GM23248 (cell line): ENCODE measurements at regions not wholly inside any gene's neighbourhood (a gene's known extent, or its start where the extent isn't known, plus 50 kb on each side); places are given as distances from the start of the nearest gene placed in this dataset.
A peak's percentile ranks its signal among the peaks of the same experiment; 100 is the strongest.

Experiments
- DNase-seq: peaks from one replicate; pipeline ENCODE4 v3.0.0-alpha.2; 2015
- H2AFZ ChIP-seq: fragments of 200-600 bp; sonication (generic); 2 replicates; pipeline ENCODE4 v1.6.1; 2016; ENCODE audit warnings: antibody characterized with exemption
- H3F3A ChIP-seq: fragments of 200-600 bp; sonication (generic); 2 replicates; pipeline ENCODE4 v1.6.1; 2016; ENCODE audit warnings: mild to moderate bottlenecking, antibody characterized with exemption, mixed run types; ENCODE audit not compliant: insufficient read depth
- H3K27ac ChIP-seq: fragments of 200-600 bp; sonication (generic); 2 replicates; pipeline ENCODE4 v1.5.1; 2016; ENCODE audit warnings: mild to moderate bottlenecking
- H3K27me3 ChIP-seq: fragments of 200-600 bp; sonication (generic); replicated peaks from 2 replicates; pipeline ENCODE4 v1.6.1; 2016; ENCODE audit warnings: mild to moderate bottlenecking; ENCODE audit not compliant: insufficient read depth
- H3K36me3 ChIP-seq: fragments of 200-600 bp; sonication (generic); 2 replicates; pipeline ENCODE4 v1.6.1; 2016; ENCODE audit warnings: low read depth, mild to moderate bottlenecking
- H3K4me1 ChIP-seq: fragments of 200-600 bp; sonication (generic); 2 replicates; pipeline ENCODE4 v1.6.1; 2016; ENCODE audit warnings: mild to moderate bottlenecking; ENCODE audit not compliant: insufficient read depth
- H3K4me2 ChIP-seq: fragments of 200-600 bp; sonication (generic); one replicate; pipeline ENCODE4 v1.6.1; 2016; ENCODE audit warnings: mild to moderate bottlenecking; ENCODE audit not compliant: unreplicated experiment
- H3K4me3 ChIP-seq: fragments of 200-600 bp; sonication (generic); 2 replicates; pipeline ENCODE4 v1.5.1; 2016; ENCODE audit warnings: mild to moderate bottlenecking
- H3K79me2 ChIP-seq: fragments of 200-600 bp; sonication (generic); 2 replicates; pipeline ENCODE4 v1.6.1; 2016; ENCODE audit warnings: mild to moderate bottlenecking; ENCODE audit not compliant: insufficient read depth
- H3K9ac ChIP-seq: fragments of 200-600 bp; sonication (generic); 2 replicates; pipeline ENCODE4 v1.6.1; 2016; ENCODE audit warnings: mild to moderate bottlenecking
- H3K9me2 ChIP-seq: fragments of 200-600 bp; sonication (generic); 2 replicates; pipeline ENCODE4 v1.6.1; 2016; ENCODE audit warnings: mixed run types, mild to moderate bottlenecking, moderate library complexity; ENCODE audit not compliant: insufficient read depth
- H3K9me3 ChIP-seq: fragments of 200-600 bp; sonication (generic); one replicate; pipeline ENCODE4 v1.6.1; 2017; ENCODE audit warnings: low read depth
- H4K20me1 ChIP-seq: fragments of 200-600 bp; sonication (generic); 2 replicates; pipeline ENCODE4 v1.6.0; 2016; ENCODE audit not compliant: insufficient read depth
- EZH2 ChIP-seq: fragments of 200-600 bp; sonication (generic); IDR thresholded peaks from 2 replicates; pipeline ENCODE4 v1.6.1; 2018; ENCODE audit warnings: antibody characterized with exemption, mild to moderate bottlenecking; ENCODE audit not compliant: insufficient read depth, poor library complexity, severe bottlenecking
- EZH2phosphoT487 ChIP-seq: fragments of 200-600 bp; sonication (generic); IDR thresholded peaks from 2 replicates; pipeline ENCODE4 v1.6.1; 2018; ENCODE audit warnings: antibody characterized with exemption, moderate library complexity, mild to moderate bottlenecking, low read depth; ENCODE audit not compliant: insufficient read depth
- WGBS, 2 experiments: methylation state at CpG; one replicate each; pipeline ENCODE4 v1.1.6; 2015 to 2017; ENCODE audit warnings: low lambda C conversion rate in 2 of 2, low coverage in 1 of 2; ENCODE audit errors: missing lambda C conversion rate in 2 of 2; 5-methylcytosine and 5-hydroxymethylcytosine counted together
- in situ Hi-C: fragments of 300-500 bp; cut with MboI; formaldehyde crosslinking; loops from 2 replicates; pipeline ENCODE4 v1.15.0; 2020

DNA sequence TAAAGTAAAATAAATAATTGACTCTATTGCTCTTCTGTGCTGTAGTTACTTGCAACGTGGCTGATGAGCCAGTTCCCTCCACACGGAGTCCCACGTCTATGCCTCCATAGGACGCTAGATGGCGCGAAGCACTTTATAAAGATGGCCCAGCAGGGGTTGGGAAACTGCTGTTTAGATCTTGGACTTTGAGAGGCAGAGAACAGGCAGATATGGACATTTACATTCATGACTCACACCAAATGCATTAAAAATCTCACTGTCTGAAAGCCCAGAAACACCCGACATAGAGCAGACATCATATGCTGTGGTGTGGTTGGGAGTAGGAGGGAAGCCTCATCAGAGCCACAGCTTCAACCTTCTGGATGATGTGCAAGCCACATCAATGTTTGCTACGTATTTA lies 643.1 kb upstream of the ARGLU1 start:
- Histone ChIP-seq H3K9me2 (no peaks in the 10 kb centered on the region), H3K4me3 (peak overlapping the region; percentile 64), H3K27ac (peak overlapping the region; percentile 50), H3K79me2 (no peaks in the 10 kb centered on the region), H2AFZ (peak overlapping the region; percentile 43), H4K20me1 (no peaks in the 10 kb centered on the region), H3K4me1 (peaks cover 20% of the 10 kb centered on the region), H3K9ac (peak overlapping the region; percentile 71), H3K27me3 (no peaks in the 10 kb centered on the region), H3K4me2 (peak overlapping the region; percentile 80), H3K36me3 (no peaks in the 10 kb centered on the region), H3K9me3 (no peaks in the 10 kb centered on the region), H3F3A (no peaks in the 10 kb centered on the region)
- 4 to 5% methylated on average over 8 of the region's 8 CpGs for WGBS, 2 experiments
- peak; percentile 96 for DNase-seq
- TF ChIP-seq EZH2phosphoT487 (no peak), EZH2 (no peak)
- in situ Hi-C loops: loop anchor here (10.0 kb wide), 1 partner anchor 154 kb away; no protein-coding TSS in a partner anchor

DNA sequence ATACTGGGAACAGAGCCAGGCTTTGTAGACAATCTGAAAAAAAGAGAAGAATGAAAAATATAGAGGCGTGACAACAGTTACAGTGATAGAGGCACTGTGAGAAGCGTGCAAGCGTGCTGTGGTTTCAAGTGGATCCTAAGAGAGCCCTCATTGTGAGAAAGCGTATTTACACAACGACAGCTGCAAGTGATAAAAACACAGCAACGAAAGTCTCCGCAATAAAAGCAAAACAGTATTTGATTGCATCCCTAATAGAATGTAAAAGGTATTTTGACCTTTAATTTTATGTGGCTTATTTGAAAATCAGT lies 642.7 kb upstream of the ARGLU1 start:
- Histone ChIP-seq H3K9ac (peak overlapping the region; percentile 71), H2AFZ (peak overlapping the region; percentile 43)

DNA sequence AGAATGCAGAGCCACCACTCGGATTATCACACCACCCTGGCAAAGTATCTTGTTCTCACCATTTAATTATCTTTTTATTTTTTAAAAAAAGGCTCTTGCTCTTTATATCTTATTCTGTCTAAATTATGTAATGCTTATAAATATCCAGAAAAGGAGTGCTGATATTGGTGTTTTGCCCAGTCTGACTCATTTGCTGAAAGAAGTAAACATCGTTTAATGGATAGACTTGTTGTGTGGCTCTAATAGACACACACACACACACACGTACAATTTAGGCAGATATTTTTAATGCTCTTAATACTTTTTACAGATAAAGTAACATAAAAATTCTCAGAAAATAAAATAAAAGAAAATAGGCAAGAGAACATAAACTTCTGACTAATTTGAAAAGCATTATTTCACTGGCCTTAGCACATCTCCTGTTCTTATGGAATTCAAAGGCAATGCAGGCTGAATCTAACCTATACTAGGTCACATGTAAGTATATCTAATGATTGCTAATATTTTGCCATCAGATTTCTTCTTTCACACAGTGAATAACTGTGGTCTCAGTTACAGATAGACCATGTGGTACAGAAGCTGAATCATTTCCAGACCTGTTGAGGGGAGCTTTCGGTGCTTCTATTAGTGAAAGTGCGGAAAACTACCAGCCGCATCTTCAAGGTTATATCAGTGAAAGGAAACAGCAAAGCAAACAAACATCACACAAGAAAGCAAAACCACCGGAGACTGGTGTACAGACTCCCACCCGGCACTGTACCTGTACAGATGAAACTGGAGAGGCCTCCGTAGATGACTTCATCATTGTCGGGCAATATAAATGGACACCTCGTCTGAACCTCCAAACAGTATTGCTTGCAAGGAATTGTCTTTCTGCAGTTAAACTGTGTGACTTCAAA lies 642.1 kb upstream of the ARGLU1 start:
- no peak for TF ChIP-seq EZH2phosphoT487
- no peak for TF ChIP-seq EZH2

More for the DNA sequence above, 642.7 kb upstream of the ARGLU1 start:
- 12 to 13% methylated on average over 7 of the region's 7 CpGs for WGBS, 2 experiments
- DNase-seq: peak; percentile 73
- no peaks in the 10 kb centered on the region for H3K9me2 ChIP-seq
- TF ChIP-seq EZH2: no peak
- no peaks in the 10 kb centered on the region for H3K9me3 ChIP-seq
- in situ Hi-C loops: loop anchor here (10.0 kb wide), 1 partner anchor 154 kb away; no protein-coding TSS in a partner anchor
- no peaks in the 10 kb centered on the region for H3K79me2 ChIP-seq
- H3K4me1 ChIP-seq: peaks cover 20% of the 10 kb centered on the region
- peak overlapping the region; percentile 50 for H3K27ac ChIP-seq
- peak overlapping the region; percentile 64 for H3K4me3 ChIP-seq
- no peaks in the 10 kb centered on the region for H3K27me3 ChIP-seq
- H3F3A ChIP-seq: no peaks in the 10 kb centered on the region
- H3K4me2 ChIP-seq: peak overlapping the region; percentile 80
- no peaks in the 10 kb centered on the region for H4K20me1 ChIP-seq
- no peaks in the 10 kb centered on the region for H3K36me3 ChIP-seq

DNA sequence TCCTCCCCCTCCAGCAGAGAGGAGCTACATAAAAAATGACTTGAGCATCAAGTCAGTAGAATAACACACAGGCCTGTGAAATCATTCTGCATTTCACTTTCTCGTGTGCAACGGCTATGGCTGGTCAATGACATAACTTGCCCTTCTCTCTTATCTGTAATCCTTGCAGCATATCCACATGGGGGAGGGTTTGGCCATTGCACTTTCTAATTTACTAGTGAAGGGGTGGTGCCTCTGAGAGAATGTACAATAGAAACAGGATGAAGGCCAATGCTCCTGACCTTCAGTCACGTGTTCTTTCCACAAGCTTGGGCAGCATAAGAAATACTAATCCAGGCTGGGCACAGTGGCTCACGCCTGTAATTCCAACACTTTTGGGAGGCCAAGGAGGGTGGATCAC lies 641.0 kb upstream of the ARGLU1 start:
- H3K79me2 ChIP-seq: no peaks in the 10 kb centered on the region
- no peak overlapping the region for H2AFZ ChIP-seq
- no peaks in the 10 kb centered on the region for H3K27me3 ChIP-seq
- H3K4me3 ChIP-seq: no peak overlapping the region
- no peaks in the 10 kb centered on the region for H3K9me3 ChIP-seq
- TF ChIP-seq EZH2phosphoT487: no peak
- no peak for TF ChIP-seq EZH2
- no peak for DNase-seq
- H3K9ac ChIP-seq: no peak overlapping the region
- no peak overlapping the region for H3K4me2 ChIP-seq
- no peaks in the 10 kb centered on the region for H4K20me1 ChIP-seq
- H3K36me3 ChIP-seq: no peaks in the 10 kb centered on the region
- no peak overlapping the region for H3K27ac ChIP-seq
- no peaks in the 10 kb centered on the region for H3K9me2 ChIP-seq
- no peaks in the 10 kb centered on the region for H3F3A ChIP-seq
- in situ Hi-C loops: loop anchor here (10.0 kb wide), 3 partner anchors 446 to 956 kb away; no protein-coding TSS in a partner anchor
- WGBS, 2 experiments: 58 to 69% methylated on average over 4 of the region's 4 CpGs
- H3K4me1 ChIP-seq: peaks cover 20% of the 10 kb centered on the region

More for the DNA sequence above, 642.1 kb upstream of the ARGLU1 start:
- in situ Hi-C loops: loop anchor here (10.0 kb wide), 4 partner anchors 155 to 955 kb away; no protein-coding TSS in a partner anchor
- Histone ChIP-seq H3K4me1 (peaks cover 20% of the 10 kb centered on the region), H3K9me3 (no peaks in the 10 kb centered on the region), H3K4me3 (peak overlapping the region; percentile 64), H3K27me3 (no peaks in the 10 kb centered on the region), H3F3A (no peaks in the 10 kb centered on the region), H3K9me2 (no peaks in the 10 kb centered on the region), H3K79me2 (no peaks in the 10 kb centered on the region), H3K4me2 (peak overlapping the region; percentile 80), H2AFZ (peak overlapping the region; percentile 43), H3K27ac (peak overlapping the region; percentile 50), H3K36me3 (no peaks in the 10 kb centered on the region), H4K20me1 (no peaks in the 10 kb centered on the region), H3K9ac (peak overlapping the region; percentile 71)
- peak; percentile 64 for DNase-seq
- WGBS, 2 experiments: 24 to 30% methylated on average over 11 of the region's 11 CpGs
